HG03558 (cell line): ENCODE measurements at regions not wholly inside any gene's neighbourhood (a gene's known extent, or its start where the extent isn't known, plus 50 kb on each side); places are given as distances from the start of the nearest gene placed in this dataset.
A peak's percentile ranks its signal among the peaks of the same experiment; 100 is the strongest.
"Not testable (repeated sequence)": the region's sequence is repeated elsewhere in the genome, so short reads cannot be mapped to it uniquely, and the experiment has no call there.

Source experiments
- ATAC-seq: cut with Tn5 transposase; IDR thresholded peaks from one replicate; pipeline ENCODE4 v1.9.1; 2021; ENCODE audit warnings: moderate number of reproducible peaks; ENCODE audit not compliant: unreplicated experiment; ENCODE audit errors: extremely low read depth

- no peak for ATAC-seq
These were observed 426.6 kb upstream of the CHRM2 start for GRCh38 chr7:136441835-136442234.

DNA sequence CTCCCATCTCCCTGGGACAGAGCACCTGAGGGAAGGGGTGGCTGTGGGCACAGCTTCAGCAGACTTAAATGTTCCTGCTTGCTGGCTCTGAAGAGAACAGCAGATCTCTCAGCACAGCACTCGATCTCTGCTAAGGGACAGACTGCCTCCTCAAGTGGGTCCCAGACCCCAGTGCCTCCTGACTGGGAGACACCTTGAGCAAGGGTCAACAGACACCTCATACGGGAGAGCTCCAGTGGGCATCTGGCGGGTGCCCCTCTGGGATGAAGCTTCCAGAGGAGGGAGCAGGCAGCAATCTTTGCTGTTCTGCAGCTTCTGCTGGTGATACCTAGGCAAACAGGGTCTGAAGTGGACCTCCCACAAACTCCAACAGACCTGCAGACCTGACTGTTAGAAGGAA, 436.7 kb upstream of the CHRM2 start:
- not testable (repeated sequence) for ATAC-seq

- no peak for ATAC-seq
These were observed 444.4 kb upstream of the CHRM2 start for GRCh38 chr7:136424058-136424457.

DNA sequence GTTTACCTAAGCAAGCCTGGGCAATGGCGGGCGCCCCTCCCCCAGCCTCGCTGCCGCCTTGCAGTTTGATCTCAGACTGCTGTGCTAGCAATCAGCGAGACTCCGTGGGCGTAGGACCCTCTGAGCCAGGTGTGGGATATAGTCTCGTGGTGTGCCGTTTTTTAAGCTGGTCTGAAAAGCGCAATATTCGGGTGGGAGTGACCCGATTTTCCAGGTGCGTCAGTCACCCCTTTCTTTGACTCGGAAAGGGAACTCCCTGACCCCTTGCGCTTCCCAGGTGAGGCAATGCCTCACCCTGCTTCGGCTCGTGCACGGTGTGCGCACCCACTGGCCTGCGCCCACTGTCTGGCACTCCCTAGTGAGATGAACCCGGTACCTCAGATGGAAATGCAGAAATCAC, 442.6 kb upstream of the MTPN start:
- ATAC-seq: not testable (repeated sequence)

- no peak for ATAC-seq
These were observed 435.8 kb upstream of the MTPN start for GRCh38 chr7:136412952-136413351.

DNA sequence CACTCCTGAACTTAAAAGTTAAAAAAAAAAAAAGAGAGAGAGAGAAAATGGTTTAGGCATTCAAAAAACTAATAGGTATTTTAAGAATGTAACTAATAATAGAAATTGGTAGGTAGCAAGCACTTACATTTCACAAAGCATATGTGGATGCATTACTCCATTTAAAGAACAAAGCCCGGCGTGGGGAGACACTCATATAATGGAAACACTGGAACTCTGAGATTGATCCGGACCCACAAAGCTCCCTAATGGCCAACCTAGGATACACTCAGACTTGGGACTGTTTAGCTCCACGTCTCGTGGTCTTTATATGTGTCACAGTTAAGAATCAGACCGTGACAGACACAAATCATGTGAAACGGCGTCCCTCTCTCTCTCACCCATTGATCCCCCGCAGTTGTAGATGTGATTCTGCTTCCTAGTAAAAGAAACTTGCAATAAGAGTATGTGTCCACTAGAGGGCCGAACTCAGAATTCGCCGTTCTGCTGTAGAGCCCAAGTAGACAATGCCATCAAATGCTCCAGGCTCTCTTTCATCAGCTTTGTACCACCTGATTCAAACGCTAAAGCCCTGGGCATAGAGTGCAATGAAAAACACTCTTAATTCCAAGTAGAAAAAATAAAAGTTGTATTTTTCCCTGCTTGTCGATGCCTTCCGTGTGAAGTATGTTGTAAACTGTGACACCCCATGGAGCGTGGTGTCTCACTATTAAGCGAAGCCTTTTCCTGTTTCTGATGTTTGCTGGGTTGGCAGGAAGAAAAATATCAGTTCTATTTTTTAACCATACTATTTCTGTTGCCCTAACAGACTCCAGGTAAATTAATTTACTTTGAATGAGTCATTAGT, 429.0 kb upstream of the MTPN start:
- peak; percentile 93 for ATAC-seq

DNA sequence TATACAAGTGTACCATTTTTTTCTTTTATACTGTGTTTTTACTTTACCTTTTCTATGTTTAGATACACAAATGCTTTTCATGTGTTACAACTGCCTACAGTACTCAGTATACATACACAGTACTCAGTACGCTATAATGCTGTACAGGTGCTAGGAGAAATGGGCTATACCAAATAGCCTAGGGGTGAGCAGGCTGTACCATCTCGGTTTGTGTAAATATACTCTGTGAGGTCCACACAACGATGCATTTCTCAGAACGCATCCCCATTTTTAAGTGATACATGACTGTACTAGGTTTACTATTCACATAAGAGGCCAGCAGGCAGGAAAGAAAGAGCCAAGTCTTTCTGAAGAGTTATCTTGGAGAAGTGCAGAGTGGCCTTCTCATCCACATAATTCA, 426.4 kb upstream of the MTPN start:
- ATAC-seq: no peak

- no peak for ATAC-seq
These were observed 423.7 kb upstream of the MTPN start for GRCh38 chr7:136400877-136401276.

DNA sequence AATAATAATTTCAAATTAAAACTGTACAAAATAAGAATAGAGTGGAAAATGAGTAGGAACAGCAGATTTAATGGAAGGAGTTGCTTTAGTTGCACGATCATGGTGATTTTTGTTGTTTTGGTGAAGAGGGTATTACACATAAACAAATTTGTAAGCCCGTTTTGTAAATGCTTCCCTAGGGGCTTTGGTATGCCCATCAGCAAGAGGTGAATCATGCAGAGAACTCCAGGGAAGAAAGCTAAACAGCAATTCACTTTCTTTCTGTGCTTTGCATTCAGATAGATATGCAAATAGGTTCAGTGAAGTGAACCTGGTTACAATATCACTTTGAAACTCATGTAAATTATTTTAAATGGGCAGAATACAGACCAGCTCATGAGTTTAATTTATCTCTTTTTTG, 422.2 kb upstream of the MTPN start:
- ATAC-seq: no peak

GRCh38 chr7:136392856-136393255, 415.7 kb upstream of the MTPN start:
- ATAC-seq: no peak

DNA sequence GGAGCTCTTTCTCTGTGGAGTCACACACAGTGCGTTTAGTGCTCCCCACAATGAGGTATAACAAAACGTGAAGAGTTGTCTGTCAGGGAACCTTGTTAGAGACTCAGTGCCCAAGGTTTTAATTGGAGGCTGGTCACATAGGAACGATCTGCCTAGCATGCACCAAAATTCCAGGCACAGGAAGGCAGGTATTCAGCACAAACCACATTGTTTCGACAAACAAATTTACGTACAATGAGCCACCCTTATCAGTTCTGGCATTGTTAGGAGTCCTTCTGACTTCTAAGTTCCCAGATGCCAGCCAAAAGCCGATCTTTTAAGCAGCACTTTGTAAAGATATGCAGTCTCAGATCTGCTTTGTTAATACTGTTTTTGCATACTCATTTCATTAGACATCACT, 414.2 kb upstream of the MTPN start:
- ATAC-seq: no peak

DNA sequence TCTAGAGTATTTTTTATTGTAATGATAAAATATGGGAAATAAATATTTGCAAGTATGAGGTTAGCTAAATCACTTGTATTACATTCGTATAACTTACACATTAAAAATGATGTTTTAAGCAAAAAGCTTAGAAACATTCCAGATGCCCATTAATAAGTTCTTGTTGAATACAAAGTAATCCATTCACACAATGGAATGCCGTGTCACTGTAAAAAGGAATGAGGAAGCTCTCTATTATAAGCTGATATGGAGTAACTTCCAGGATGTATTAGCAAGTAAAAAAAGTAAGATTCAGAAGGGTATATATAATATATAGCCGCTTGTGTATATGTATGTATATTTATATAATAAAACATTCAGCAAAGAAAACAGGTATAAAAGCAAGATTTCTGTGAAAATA, 412.8 kb upstream of the MTPN start:
- no peak for ATAC-seq

- no peak for ATAC-seq
These were observed 409.7 kb upstream of the MTPN start for GRCh38 chr7:136386876-136387275.

DNA sequence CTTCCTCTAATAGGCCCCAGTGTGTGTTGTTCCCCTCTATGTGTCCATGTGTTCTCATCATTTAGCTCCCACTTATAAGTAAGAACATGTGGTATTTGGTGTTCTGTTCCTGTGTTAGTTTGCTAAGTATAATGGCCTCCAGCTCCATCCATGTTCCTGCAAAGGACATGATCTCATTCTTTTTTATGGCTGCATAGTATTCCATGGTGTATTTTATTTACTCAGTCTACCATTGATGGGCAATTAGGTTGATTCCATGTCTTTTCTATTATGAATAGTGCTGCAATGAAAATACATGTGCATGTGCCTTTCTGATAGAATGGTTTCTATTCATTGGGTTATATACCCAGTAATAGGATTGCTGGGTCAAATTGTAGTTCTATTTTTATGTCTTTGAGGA, 394.2 kb upstream of the MTPN start:
- ATAC-seq: not testable (repeated sequence)

DNA sequence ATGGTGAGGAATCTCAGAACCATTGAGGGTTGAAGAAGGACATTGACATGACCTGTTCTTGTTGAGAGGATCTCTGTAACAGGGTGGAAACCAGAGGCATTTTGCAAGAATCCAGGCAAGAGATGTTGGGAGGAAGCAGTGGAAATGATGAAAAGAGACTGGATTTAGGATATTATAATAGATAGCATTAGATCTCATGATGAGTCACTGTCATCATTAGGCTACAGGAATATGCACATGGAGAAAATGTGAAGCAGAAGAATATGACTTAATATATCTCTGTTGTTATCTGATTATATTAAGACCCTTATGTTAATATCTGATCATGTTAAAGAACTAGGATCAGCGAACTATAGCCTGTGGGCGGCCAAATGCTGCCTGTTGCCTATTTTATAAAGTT, 393.0 kb upstream of the MTPN start:
- ATAC-seq: no peak

- ATAC-seq: no peak
These were observed 392.1 kb upstream of the MTPN start for GRCh38 chr7:136369225-136369624.

DNA sequence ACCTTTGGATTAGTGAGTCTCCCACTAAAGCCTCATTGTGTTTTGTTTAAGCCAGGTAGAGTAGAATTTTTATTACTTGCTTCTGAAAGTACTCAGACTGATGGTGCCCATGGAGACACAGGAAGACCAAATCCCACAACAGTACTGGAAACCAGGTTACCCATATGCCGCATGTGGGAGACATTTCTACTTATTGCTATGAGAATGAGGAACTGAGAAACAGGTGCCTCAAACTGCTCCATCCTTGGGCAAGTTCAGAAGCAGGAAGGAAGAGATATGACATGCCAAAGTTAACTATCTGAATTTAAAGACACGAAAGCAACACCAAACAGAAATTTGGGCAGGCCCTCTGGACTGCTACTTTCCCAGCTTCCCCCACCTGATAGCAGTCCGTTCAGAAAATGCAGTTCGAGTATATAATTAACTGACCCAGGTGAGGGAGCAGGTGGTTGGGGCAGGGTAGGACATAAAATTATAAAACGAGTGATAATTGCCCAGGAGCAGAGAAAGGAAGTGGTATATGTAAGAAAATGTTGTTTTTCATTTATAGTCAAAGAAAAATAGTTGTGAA, 382.3 kb upstream of the MTPN start:
- peak; percentile 92 for ATAC-seq

DNA sequence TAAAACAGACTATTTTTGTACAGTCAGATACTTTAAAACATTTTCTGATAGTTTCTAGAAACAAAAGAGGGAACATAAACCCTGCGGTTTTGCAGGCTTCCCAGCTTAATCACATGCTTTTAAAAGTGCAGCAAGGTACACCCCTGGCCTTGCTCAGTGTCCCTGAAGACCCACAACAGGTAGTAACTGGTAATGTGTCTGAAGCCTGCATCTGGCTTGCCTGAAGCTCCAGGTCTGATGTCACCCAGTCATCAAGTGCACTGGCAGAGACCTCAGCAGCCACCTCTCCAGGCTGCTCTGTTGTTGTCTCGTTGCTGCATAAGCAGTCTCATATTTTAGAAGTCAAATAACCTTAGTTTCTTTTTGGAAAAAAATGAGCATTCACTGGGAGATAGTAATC, 376.1 kb upstream of the MTPN start:
- no peak for ATAC-seq

- ATAC-seq: no peak
These were observed 371.5 kb upstream of the MTPN start for GRCh38 chr7:136348542-136349192.

DNA sequence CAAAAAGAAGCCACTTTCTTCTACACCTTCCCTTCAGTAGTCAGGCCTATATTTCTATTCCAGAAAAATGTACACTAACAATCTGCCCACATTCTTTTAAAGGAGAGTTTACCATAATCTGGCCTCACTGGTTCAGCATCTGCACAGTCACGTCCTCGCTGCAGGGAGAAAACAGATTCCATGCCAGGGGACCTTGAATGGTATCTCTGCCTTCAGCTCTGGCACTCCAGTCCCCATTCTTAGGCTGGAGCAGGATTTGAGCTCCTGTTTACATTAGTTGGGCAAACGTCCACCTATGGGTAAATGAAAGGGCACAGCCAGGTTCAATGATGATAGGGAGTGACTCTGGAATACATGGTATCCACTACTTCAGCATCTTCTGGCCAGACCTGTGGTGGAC, 371.0 kb upstream of the MTPN start:
- no peak for ATAC-seq

GRCh38 chr7:136347488-136347887, 370.3 kb upstream of the MTPN start:
- no peak for ATAC-seq

GRCh38 chr7:136342251-136342650, 365.1 kb upstream of the MTPN start:
- ATAC-seq: no peak
